AG04450 (cell line): ENCODE measurements at regions not wholly inside any gene's neighbourhood (a gene's known extent, or its start where the extent isn't known, plus 50 kb on each side); places are given as distances from the start of the nearest gene placed in this dataset.

ENCODE experiments used
- CTCF ChIA-PET: fragments of 300-600, 350-600 bp; formaldehyde crosslinking; extraction: SDS; loops from one replicate; lab custom pipeline; 2022; ENCODE audit warnings: antibody characterized with exemption, inconsistent platforms; lab: Charles Lee
- POLR2A ChIA-PET: fragments of 350-600 bp; formaldehyde crosslinking; extraction: SDS; loops from one replicate; lab custom pipeline; 2021; ENCODE audit warnings: antibody characterized with exemption, inconsistent platforms; lab: Yijun Ruan, JAX
- DNase-seq: peaks from one replicate; pipeline ENCODE4 v3.0.0-alpha.2; 2011; ENCODE audit warnings: low read depth, low spot score
- H3K27ac ChIP-seq: one replicate; pipeline ENCODE4 v1.5.1; 2012; ENCODE audit warnings: low read depth, low read length, control low read depth
- H3K27me3 ChIP-seq: one replicate; pipeline ENCODE4 v1.6.0; 2012; ENCODE audit warnings: low read length; ENCODE audit not compliant: control insufficient read depth, insufficient read depth
- H3K4me3 ChIP-seq: 2 replicates; pipeline ENCODE4 v1.5.1; 2011; ENCODE audit warnings: mild to moderate bottlenecking, low read depth, low read length, control low read depth
- H3K9me3 ChIP-seq: 2 replicates; pipeline ENCODE4 v1.5.1; 2012; ENCODE audit warnings: low read length; ENCODE audit not compliant: control insufficient read depth, insufficient read depth
- CTCF ChIP-seq: IDR thresholded peaks from 2 replicates; pipeline ENCODE4 v1.5.1; 2011; ENCODE audit warnings: low read depth, low read length, control low read depth, inconsistent platforms

DNA sequence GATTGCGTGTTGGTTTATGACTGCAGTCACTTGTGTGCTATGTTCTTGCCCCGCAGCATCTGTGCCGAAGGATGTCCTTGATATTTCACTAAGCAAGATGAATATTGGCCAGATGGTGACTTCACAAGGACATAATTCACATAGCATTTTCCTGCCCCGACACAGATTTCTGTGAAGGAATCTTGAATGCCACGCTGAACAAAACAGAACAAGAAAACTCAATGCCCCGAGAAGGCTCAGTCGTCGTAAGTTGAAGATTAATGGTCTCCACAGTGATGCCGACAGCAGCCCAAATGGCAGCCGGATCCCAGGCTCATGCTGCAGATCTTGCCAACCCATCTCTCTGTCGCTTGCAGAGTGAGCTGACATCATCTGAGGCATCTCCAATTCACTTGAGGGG, 145.9 kb downstream of the CPEB2 start:
- ChIA-PET CTCF (interaction anchor here (1.6 kb wide), 1 partner anchor 1494 kb away, joined by 3 read pairs; no protein-coding TSS in a partner anchor), POLR2A (no interaction called here)
- TF ChIP-seq CTCF: no peak
- no peak for DNase-seq
- Histone ChIP-seq H3K9me3 (no peaks in the 10 kb centered on the region), H3K27ac (no peak overlapping the region), H3K27me3 (no peaks in the 10 kb centered on the region), H3K4me3 (no peak overlapping the region)

- DNase-seq: no peak
- H3K27me3 ChIP-seq: no peaks in the 10 kb centered on the region
- H3K27ac ChIP-seq: no peak overlapping the region
- TF ChIP-seq CTCF: no peak
- ChIA-PET CTCF (interaction anchor here (1.6 to 2.0 kb wide), 2 partner anchors 14 to 1494 kb away, joined by 3 to 11 read pairs; no protein-coding TSS in a partner anchor), POLR2A (no interaction called here)
- H3K9me3 ChIP-seq: no peaks in the 10 kb centered on the region
- H3K4me3 ChIP-seq: no peak overlapping the region
Measured at GRCh38 chr4:15148691-15149090, 146.4 kb downstream of the CPEB2 start.

DNA sequence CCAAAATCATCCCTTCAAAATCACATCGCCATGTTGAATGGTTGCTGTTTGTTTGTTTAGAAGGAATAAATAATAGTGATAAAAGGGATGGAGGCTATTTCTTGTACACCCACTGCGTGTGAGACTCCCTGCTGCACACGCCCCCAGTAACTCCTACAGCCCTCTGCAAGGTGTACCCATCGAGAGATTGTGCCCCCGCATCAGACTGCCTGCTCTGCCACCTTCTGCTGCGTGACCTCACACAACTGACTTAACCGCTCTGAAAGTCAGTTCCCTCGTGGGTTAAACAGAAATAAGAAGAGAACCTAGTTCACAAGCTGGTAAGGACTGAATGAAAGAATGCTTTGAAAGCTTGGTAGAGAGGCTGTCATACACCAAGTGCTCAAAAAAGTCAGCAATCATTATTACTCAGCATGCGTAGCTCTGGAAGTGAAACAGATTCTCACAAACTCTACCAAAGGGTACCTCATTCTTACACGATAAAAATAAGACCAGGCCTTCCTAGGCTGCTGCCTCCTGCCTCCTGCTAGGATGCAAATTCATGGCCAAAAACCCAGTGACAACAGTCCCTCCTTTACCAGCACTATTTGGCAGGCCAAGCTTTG, 147.1 kb downstream of the CPEB2 start:
- POLR2A ChIA-PET: no interaction called here
- H3K27ac ChIP-seq: peak overlapping the region; percentile 65
- no peaks in the 10 kb centered on the region for H3K27me3 ChIP-seq
- DNase-seq: no peak
- H3K4me3 ChIP-seq: no peak overlapping the region
- no peak for TF ChIP-seq CTCF
- H3K9me3 ChIP-seq: no peaks in the 10 kb centered on the region
- CTCF ChIA-PET: interaction anchor here (1.6 to 2.0 kb wide), 2 partner anchors 14 to 1495 kb away, joined by 3 to 11 read pairs; no protein-coding TSS in a partner anchor

GRCh38 chr4:15149839-15150592, 147.7 kb downstream of the CPEB2 start:
- H3K27ac ChIP-seq: peak overlapping the region; percentile 65
- no peak; the same call in 1 of the 2 replicates for TF ChIP-seq CTCF
- H3K9me3 ChIP-seq: no peaks in the 10 kb centered on the region
- no peak overlapping the region for H3K4me3 ChIP-seq
- CTCF ChIA-PET: interaction anchor here (0.8 to 2.0 kb wide), 3 partner anchors 13 to 1495 kb away, joined by 3 to 11 read pairs (median 4); no protein-coding TSS in a partner anchor
- no peaks in the 10 kb centered on the region for H3K27me3 ChIP-seq
- DNase-seq: peak; percentile 46
- POLR2A ChIA-PET: interaction anchor here (0.6 kb wide), 1 partner anchor 255 kb away, joined by 3 read pairs; no protein-coding TSS in a partner anchor

- Histone ChIP-seq H3K27me3 (no peaks in the 10 kb centered on the region), H3K9me3 (no peaks in the 10 kb centered on the region), H3K4me3 (no peak overlapping the region), H3K27ac (no peak overlapping the region)
- ChIA-PET CTCF (interaction anchor here (0.8 to 2.0 kb wide), 2 partner anchors 12 to 1496 kb away, joined by 4 to 11 read pairs; no protein-coding TSS in a partner anchor), POLR2A (no interaction called here)
- no peak for DNase-seq
- no peak for TF ChIP-seq CTCF
Measured at GRCh38 chr4:15150631-15151030, 148.3 kb downstream of the CPEB2 start.
